Mesothelial cell of epicardium (in vitro differentiated cells): ENCODE measurements at regions not wholly inside any gene's neighbourhood (a gene's known extent, or its start where the extent isn't known, plus 50 kb on each side); places are given as distances from the start of the nearest gene placed in this dataset.

Source experiments
- DNase-seq, 2 experiments: peaks; one replicate each; pipeline ENCODE4 v3.0.0; 2021; ENCODE audit warnings: low spot score in 2 of 2; ENCODE audit not compliant: unreplicated experiment in 2 of 2
- H3K27ac Mint-ChIP-seq: 2 replicates; pipeline ENCODE4 v1.8.0; 2021; ENCODE audit warnings: mixed read lengths
- H3K27me3 Mint-ChIP-seq: 2 replicates; pipeline ENCODE4 v1.8.0; 2021; ENCODE audit warnings: low read depth, mixed read lengths
- H3K36me3 Mint-ChIP-seq: 2 replicates; pipeline ENCODE4 v1.8.0; 2021; ENCODE audit warnings: mixed read lengths
- H3K4me1 Mint-ChIP-seq: 2 replicates; pipeline ENCODE4 v1.8.0; 2021; ENCODE audit warnings: mixed read lengths
- H3K4me3 Mint-ChIP-seq: 2 replicates; pipeline ENCODE4 v1.8.0; 2021; ENCODE audit warnings: mild to moderate bottlenecking, moderate library complexity, mixed read lengths
- H3K9me3 Mint-ChIP-seq: 2 replicates; pipeline ENCODE4 v1.8.0; 2021; ENCODE audit warnings: mixed read lengths
- TF ChIP-seq, protein P1 (sequence below): fragments of 200-600 bp; sonication (generic); IDR thresholded peaks from one replicate; pipeline ENCODE4 v1.5.0; 2021; ENCODE audit warnings: antibody characterized with exemption; ENCODE audit not compliant: unreplicated experiment

DNA sequence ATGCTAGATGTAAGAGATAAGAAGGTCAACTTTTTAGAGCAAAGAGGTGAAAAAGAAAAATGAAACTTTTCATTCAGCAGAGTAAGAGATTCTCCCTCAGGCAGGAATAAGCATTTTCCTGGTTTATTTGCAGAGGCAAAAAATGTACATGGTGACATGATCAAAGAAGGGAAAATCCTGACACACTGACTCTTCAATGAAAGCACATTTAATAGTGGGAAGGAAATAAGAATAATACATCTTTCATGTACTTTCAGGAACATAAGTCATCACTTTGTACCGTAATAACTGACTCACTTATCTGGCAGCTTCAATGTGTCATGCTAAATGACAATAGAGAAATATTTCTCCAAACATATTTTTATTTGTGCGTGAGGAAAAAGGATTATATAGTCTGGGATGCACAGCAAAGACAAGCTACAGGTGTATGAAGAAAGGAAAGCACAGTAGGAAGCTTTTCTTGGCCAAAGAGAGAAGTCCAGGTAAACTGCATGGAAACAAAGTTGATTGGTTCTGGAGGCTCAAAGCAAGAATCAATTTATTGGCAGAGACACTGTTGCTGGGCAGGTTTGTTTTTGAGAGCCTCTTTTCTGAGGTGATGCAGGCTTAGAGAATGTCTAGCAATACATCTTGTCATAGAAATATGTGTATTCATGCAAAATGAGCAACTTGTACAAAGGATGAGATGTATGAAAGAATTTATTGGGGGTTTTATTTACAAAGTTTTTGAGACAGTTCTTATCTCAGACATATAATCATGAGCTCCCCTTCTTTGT is 1409.0 kb downstream of the PLA2G4A start:
- TF ChIP-seq, protein P1, sequence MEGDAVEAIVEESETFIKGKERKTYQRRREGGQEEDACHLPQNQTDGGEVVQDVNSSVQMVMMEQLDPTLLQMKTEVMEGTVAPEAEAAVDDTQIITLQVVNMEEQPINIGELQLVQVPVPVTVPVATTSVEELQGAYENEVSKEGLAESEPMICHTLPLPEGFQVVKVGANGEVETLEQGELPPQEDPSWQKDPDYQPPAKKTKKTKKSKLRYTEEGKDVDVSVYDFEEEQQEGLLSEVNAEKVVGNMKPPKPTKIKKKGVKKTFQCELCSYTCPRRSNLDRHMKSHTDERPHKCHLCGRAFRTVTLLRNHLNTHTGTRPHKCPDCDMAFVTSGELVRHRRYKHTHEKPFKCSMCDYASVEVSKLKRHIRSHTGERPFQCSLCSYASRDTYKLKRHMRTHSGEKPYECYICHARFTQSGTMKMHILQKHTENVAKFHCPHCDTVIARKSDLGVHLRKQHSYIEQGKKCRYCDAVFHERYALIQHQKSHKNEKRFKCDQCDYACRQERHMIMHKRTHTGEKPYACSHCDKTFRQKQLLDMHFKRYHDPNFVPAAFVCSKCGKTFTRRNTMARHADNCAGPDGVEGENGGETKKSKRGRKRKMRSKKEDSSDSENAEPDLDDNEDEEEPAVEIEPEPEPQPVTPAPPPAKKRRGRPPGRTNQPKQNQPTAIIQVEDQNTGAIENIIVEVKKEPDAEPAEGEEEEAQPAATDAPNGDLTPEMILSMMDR = no peak
- no peak overlapping the region for H3K4me3 Mint-ChIP-seq
- H3K9me3 Mint-ChIP-seq = no peaks in the 10 kb centered on the region
- H3K4me1 Mint-ChIP-seq = peaks cover 10% of the 10 kb centered on the region
- H3K27me3 Mint-ChIP-seq = no peaks in the 10 kb centered on the region
- no peak for DNase-seq
- peak overlapping the region; percentile 21 for H3K27ac Mint-ChIP-seq
- no peaks in the 10 kb centered on the region for H3K36me3 Mint-ChIP-seq

GRCh38 chr1:188240772-188241406 is 1412.1 kb downstream of the PLA2G4A start:
- H3K27ac Mint-ChIP-seq = no peak overlapping the region
- peaks cover 10% of the 10 kb centered on the region for H3K4me1 Mint-ChIP-seq
- no peaks in the 10 kb centered on the region for H3K9me3 Mint-ChIP-seq
- no peaks in the 10 kb centered on the region for H3K27me3 Mint-ChIP-seq
- TF ChIP-seq, protein P1 = no peak
- H3K36me3 Mint-ChIP-seq = no peaks in the 10 kb centered on the region
- DNase-seq = no peak
- no peak overlapping the region for H3K4me3 Mint-ChIP-seq

GRCh38 chr1:188241629-188242028 is 1412.9 kb downstream of the PLA2G4A start:
- no peak overlapping the region for H3K4me3 Mint-ChIP-seq
- DNase-seq = no peak
- no peak overlapping the region for H3K27ac Mint-ChIP-seq
- H3K9me3 Mint-ChIP-seq = no peaks in the 10 kb centered on the region
- TF ChIP-seq, protein P1 = no peak
- no peaks in the 10 kb centered on the region for H3K27me3 Mint-ChIP-seq
- peaks cover 10% of the 10 kb centered on the region for H3K4me1 Mint-ChIP-seq
- H3K36me3 Mint-ChIP-seq = no peaks in the 10 kb centered on the region

DNA sequence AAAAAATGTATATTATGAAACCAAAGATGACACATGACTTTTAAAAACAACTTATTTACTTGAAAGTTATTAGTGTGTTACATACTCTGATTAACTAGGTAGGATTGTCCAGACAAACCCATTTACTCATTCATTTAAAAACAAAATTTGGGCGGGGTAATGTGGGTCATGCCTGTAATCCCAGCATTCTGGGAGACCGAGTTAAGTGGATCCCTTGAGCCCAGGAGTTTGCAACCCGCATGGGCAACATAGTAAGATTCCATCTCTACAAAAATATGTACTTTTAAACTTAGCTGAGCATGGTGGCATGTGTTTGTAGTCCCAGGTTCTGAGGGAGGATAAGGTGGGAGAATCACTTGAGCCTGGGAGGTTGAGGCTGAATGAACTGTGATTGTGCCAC is 1414.7 kb downstream of the PLA2G4A start:
- no peak overlapping the region for H3K27ac Mint-ChIP-seq
- no peaks in the 10 kb centered on the region for H3K36me3 Mint-ChIP-seq
- no peak overlapping the region for H3K4me3 Mint-ChIP-seq
- TF ChIP-seq, protein P1 = no peak
- no peaks in the 10 kb centered on the region for H3K4me1 Mint-ChIP-seq
- no peaks in the 10 kb centered on the region for H3K27me3 Mint-ChIP-seq
- H3K9me3 Mint-ChIP-seq = no peaks in the 10 kb centered on the region
- no peak for DNase-seq

DNA sequence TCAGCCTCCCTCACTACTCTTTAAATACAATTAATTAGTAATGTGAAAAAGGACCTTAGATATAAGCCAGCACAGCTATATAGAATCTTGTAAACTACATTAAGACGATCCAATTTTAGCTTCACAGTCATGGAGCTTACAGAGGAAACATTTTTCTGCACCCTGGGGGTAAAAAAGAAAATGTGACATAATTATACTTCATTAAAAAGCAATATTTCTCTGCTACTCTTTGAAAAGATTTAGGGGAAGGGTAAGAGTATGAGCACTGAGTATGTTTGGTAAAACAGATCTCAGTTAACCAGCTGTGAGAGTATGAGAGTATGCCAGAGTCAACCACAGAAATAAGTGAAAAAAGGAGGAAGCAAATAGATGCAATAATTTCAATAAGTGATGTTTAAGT is 1415.9 kb downstream of the PLA2G4A start:
- no peaks in the 10 kb centered on the region for H3K27me3 Mint-ChIP-seq
- TF ChIP-seq, protein P1 = no peak
- no peak for DNase-seq
- no peak overlapping the region for H3K4me3 Mint-ChIP-seq
- H3K27ac Mint-ChIP-seq = no peak overlapping the region
- H3K36me3 Mint-ChIP-seq = no peaks in the 10 kb centered on the region
- H3K9me3 Mint-ChIP-seq = no peaks in the 10 kb centered on the region
- no peaks in the 10 kb centered on the region for H3K4me1 Mint-ChIP-seq
